ENCODE measurements at regions not wholly inside any gene's neighbourhood (a gene's known extent, or its start where the extent isn't known, plus 50 kb on each side); places are given as distances from the start of the nearest gene placed in this dataset.

DNA sequence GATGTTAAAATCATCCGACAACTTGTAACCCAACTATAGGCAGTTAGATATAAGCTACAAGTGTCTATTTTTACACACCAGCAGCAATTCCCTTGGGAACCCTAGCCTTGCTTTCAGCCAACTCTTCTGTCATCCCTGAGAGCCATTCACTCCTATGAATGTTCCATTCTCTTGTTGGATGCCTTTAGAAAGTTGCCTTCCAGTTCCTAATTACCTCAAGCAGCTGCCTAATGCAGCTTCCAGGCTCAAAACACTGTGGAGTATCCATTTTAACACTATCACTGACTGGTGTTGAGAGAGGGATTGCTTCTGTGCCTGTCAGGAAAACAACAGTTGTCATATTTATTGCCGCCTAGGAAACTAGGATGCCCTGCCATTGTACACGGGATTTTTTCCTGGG lies 402.0 kb upstream of the ACVR2A start:
- TF ChIP-seq, protein P1, sequence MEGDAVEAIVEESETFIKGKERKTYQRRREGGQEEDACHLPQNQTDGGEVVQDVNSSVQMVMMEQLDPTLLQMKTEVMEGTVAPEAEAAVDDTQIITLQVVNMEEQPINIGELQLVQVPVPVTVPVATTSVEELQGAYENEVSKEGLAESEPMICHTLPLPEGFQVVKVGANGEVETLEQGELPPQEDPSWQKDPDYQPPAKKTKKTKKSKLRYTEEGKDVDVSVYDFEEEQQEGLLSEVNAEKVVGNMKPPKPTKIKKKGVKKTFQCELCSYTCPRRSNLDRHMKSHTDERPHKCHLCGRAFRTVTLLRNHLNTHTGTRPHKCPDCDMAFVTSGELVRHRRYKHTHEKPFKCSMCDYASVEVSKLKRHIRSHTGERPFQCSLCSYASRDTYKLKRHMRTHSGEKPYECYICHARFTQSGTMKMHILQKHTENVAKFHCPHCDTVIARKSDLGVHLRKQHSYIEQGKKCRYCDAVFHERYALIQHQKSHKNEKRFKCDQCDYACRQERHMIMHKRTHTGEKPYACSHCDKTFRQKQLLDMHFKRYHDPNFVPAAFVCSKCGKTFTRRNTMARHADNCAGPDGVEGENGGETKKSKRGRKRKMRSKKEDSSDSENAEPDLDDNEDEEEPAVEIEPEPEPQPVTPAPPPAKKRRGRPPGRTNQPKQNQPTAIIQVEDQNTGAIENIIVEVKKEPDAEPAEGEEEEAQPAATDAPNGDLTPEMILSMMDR (conservative IDR thresholded peaks at IDR 0.05; ENCODE audit: low read depth, low read length): no peak
- no peak for TF ChIP-seq EZH2 (IDR thresholded peaks at IDR 0.05; ENCODE audit: borderline replicate concordance, low read depth, low read length, poor library complexity, severe bottlenecking)
